ENCODE measurements at regions not wholly inside any gene's neighbourhood (a gene's known extent, or its start where the extent isn't known, plus 50 kb on each side); places are given as distances from the start of the nearest gene placed in this dataset.

- H3K4me3 ChIP-seq (ENCODE audit: low read depth, low read length): no peak overlapping the region
- no peak for TF ChIP-seq CTCF (IDR thresholded peaks at IDR 0.05; ENCODE audit: low read depth, low read length, missing control alignments)
- DNase-seq (ENCODE audit: low read depth): no peak
Measured at GRCh38 chr22:27273436-27273835, 528.1 kb downstream of the MN1 start.

- DNase-seq (ENCODE audit: low read depth): no peak
- TF ChIP-seq CTCF (IDR thresholded peaks at IDR 0.05; ENCODE audit: low read depth, low read length, missing control alignments): no peak
- no peak overlapping the region for H3K4me3 ChIP-seq (ENCODE audit: low read depth, low read length)
Measured at GRCh38 chr22:27273853-27274252, 527.7 kb downstream of the MN1 start.

GRCh38 chr22:27274770-27275449 lies 526.6 kb downstream of the MN1 start:
- TF ChIP-seq CTCF (IDR thresholded peaks at IDR 0.05; ENCODE audit: low read depth, low read length, missing control alignments): no peak
- H3K4me3 ChIP-seq (ENCODE audit: low read depth, low read length): no peak overlapping the region
- no peak for DNase-seq (ENCODE audit: low read depth)

- no peak for TF ChIP-seq CTCF (IDR thresholded peaks at IDR 0.05; ENCODE audit: low read depth, low read length, missing control alignments)
- H3K4me3 ChIP-seq (ENCODE audit: low read depth, low read length): no peak overlapping the region
- DNase-seq (ENCODE audit: low read depth): no peak
Measured at GRCh38 chr22:27278946-27279345, 522.6 kb downstream of the MN1 start.

GRCh38 chr22:27283240-27283639 lies 518.3 kb downstream of the MN1 start:
- DNase-seq (ENCODE audit: low read depth): no peak
- no peak for TF ChIP-seq CTCF (IDR thresholded peaks at IDR 0.05; ENCODE audit: low read depth, low read length, missing control alignments)
- H3K4me3 ChIP-seq (ENCODE audit: low read depth, low read length): no peak overlapping the region

GRCh38 chr22:27283714-27284113 lies 517.8 kb downstream of the MN1 start:
- no peak overlapping the region for H3K4me3 ChIP-seq (ENCODE audit: low read depth, low read length)
- TF ChIP-seq CTCF (IDR thresholded peaks at IDR 0.05; ENCODE audit: low read depth, low read length, missing control alignments): no peak
- no peak for DNase-seq (ENCODE audit: low read depth)

- no peak overlapping the region for H3K4me3 ChIP-seq (ENCODE audit: low read depth, low read length)
- DNase-seq (ENCODE audit: low read depth): no peak
- no peak for TF ChIP-seq CTCF (IDR thresholded peaks at IDR 0.05; ENCODE audit: low read depth, low read length, missing control alignments)
Measured at GRCh38 chr22:27284324-27284723, 517.2 kb downstream of the MN1 start.
